ENCODE measurements at regions not wholly inside any gene's neighbourhood (a gene's known extent, or its start where the extent isn't known, plus 50 kb on each side); places are given as distances from the start of the nearest gene placed in this dataset.

DNA sequence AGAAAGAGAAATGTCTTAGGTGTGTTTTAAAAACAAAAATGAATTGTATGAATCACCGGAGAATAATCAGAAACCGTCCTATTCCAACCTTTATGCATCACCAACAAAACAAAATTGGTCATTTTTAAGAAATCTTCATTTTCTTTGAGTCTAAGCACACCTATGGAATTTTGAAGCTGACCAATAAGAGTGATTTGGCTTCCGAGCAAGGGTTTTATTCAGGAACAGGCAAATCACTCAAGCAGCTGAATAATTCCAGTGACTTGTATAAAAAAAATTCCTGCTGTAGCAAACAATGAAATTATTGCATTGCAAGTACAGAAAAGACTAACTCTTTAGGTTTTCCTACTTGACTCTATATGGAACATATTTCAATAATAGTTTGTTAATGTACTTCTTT lies 83.8 kb upstream of the FNDC3B start:
- H3K9ac ChIP-seq (ENCODE audit: low read depth in 1 of 3, low read length in 3 of 3): no peak overlapping the region
- H3K9me3 ChIP-seq (ENCODE audit: control insufficient read depth in 3 of 3, low read length in 3 of 3): no peaks in the 10 kb centered on the region
- no peak overlapping the region for H3K27ac ChIP-seq (ENCODE audit: low read depth, low read length)
- H3K36me3 ChIP-seq (ENCODE audit: control insufficient read depth in 3 of 3, insufficient read depth in 3 of 3, low read length in 3 of 3): no peaks in the 10 kb centered on the region
- no peaks in the 10 kb centered on the region for H3K4me1 ChIP-seq (ENCODE audit: control insufficient read depth in 3 of 3, insufficient read depth in 3 of 3, low read length in 3 of 3)
- no peaks in the 10 kb centered on the region for H3K27me3 ChIP-seq (ENCODE audit: control insufficient read depth in 3 of 3, insufficient read depth in 3 of 3, low read length in 3 of 3)
- no peak overlapping the region for H3K4me3 ChIP-seq (ENCODE audit: low read length in 3 of 3)

DNA sequence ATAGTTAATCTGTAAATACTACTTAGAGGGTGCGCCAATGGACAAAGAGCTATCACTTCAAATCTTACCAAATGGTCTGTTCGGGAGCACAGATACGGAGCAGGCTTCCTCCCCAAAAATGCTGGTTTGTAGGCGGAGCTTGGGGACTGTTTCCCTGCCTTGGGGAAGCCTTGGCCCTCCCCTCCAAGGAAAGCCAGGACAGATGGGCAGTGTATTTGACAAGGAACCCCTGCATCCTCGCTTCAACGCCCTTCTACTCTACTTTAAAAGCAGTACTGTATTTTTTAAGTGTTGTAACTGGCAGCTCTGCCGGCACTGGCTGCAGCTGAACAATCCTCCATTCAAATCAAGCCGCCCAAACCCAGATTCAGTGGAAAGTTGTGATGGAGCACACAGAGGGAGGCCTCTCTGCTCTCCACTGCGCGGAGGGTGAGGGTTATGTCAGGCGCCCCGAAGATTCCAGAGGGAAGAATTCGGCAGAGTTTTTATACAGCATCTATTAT lies 83.1 kb upstream of the FNDC3B start:
- H3K4me1 ChIP-seq (ENCODE audit: control insufficient read depth in 3 of 3, insufficient read depth in 3 of 3, low read length in 3 of 3): no peaks in the 10 kb centered on the region
- H3K9me3 ChIP-seq (ENCODE audit: control insufficient read depth in 3 of 3, low read length in 3 of 3): no peaks in the 10 kb centered on the region
- no peaks in the 10 kb centered on the region for H3K36me3 ChIP-seq (ENCODE audit: control insufficient read depth in 3 of 3, insufficient read depth in 3 of 3, low read length in 3 of 3)
- H3K9ac ChIP-seq (ENCODE audit: low read depth in 1 of 3, low read length in 3 of 3): no peak overlapping the region
- no peak overlapping the region for H3K4me3 ChIP-seq (ENCODE audit: low read length in 3 of 3)
- no peaks in the 10 kb centered on the region for H3K27me3 ChIP-seq (ENCODE audit: control insufficient read depth in 3 of 3, insufficient read depth in 3 of 3, low read length in 3 of 3)
- H3K27ac ChIP-seq (ENCODE audit: low read depth, low read length): no peak overlapping the region

DNA sequence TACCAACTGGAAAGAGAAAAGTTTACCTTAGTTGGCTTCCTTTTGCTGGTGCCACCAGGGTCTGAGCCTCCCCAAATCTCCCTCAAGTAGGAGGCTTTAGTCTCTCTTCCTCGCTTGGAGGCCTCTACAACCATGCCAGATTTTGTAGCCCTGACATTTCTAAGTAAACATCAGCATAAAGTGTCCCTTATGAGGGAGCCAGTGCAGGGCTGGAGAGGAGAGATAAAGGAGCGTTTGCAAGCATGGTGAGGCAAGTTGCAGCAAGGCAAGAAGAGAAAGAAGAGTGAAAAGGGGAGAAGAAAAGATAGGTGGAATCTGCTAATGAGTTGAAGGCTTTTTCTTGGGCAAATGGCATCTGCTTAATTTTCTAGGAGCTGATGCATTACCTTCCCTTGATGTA lies 82.7 kb upstream of the FNDC3B start:
- no peak overlapping the region for H3K9ac ChIP-seq (ENCODE audit: low read depth in 1 of 3, low read length in 3 of 3)

DNA sequence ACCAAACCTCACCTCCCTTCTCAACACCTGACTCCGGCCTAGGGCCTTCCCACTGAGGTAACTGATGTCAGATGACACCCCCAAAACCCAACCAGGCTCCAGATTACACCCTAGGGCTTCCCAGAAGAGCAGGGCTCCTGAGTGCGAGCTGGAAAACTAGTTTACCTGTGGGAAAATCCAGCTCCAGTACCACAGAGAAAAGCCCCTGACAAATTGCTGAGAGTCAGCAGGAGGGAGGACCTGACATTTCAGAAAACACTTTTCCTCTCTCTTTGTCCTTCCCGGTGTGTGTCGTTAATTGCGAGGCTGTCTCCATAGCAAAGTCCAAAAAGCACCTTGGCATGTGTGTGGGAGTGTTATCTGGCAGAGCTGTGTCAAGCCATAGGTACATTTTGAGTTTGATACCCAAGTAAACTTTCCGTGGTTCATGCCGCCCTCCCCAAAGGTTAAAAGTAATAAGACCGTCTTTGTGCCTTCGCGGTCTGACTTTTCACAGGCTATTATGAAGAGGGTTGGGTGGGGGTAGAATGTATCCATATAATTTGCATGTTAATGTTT lies 79.8 kb upstream of the FNDC3B start:
- Histone ChIP-seq H3K27me3 (ENCODE audit: control insufficient read depth in 3 of 3, insufficient read depth in 3 of 3, low read length in 3 of 3) (no peaks in the 10 kb centered on the region), H3K9ac (ENCODE audit: low read depth in 1 of 3, low read length in 3 of 3) (no peak overlapping the region), H3K4me1 (ENCODE audit: control insufficient read depth in 3 of 3, insufficient read depth in 3 of 3, low read length in 3 of 3) (no peaks in the 10 kb centered on the region), H3K9me3 (ENCODE audit: control insufficient read depth in 3 of 3, low read length in 3 of 3) (no peaks in the 10 kb centered on the region), H3K4me3 (ENCODE audit: low read length in 3 of 3) (no peak overlapping the region), H3K27ac (ENCODE audit: low read depth, low read length) (no peak overlapping the region), H3K36me3 (ENCODE audit: control insufficient read depth in 3 of 3, insufficient read depth in 3 of 3, low read length in 3 of 3) (no peaks in the 10 kb centered on the region)

More for the DNA sequence above, 82.7 kb upstream of the FNDC3B start:
- Histone ChIP-seq H3K4me3 (ENCODE audit: low read length in 3 of 3) (no peak overlapping the region), H3K4me1 (ENCODE audit: control insufficient read depth in 3 of 3, insufficient read depth in 3 of 3, low read length in 3 of 3) (no peaks in the 10 kb centered on the region), H3K9me3 (ENCODE audit: control insufficient read depth in 3 of 3, low read length in 3 of 3) (no peaks in the 10 kb centered on the region), H3K27ac (ENCODE audit: low read depth, low read length) (no peak overlapping the region), H3K27me3 (ENCODE audit: control insufficient read depth in 3 of 3, insufficient read depth in 3 of 3, low read length in 3 of 3) (no peaks in the 10 kb centered on the region), H3K36me3 (ENCODE audit: control insufficient read depth in 3 of 3, insufficient read depth in 3 of 3, low read length in 3 of 3) (no peaks in the 10 kb centered on the region)

DNA sequence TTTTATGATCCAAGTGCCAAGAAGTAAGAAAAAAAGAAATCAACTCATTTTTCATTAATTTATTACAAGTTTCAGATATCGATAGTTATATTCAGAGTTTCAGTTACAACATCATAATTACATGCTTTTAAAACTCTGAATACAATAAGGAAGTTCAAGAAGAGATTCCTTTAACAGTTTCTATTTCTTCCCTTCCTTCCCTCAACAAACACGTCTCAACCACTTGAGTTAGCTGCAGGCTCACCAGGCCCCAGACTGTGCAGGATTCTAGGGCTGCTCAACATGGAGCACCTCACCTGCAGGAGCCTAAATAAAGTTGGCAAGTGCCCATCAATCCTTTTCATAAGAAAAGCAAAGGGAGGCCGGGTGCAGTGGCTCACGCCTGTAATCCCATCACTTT lies 79.2 kb upstream of the FNDC3B start:
- H3K27ac ChIP-seq (ENCODE audit: low read depth, low read length): no peak overlapping the region
- H3K9me3 ChIP-seq (ENCODE audit: control insufficient read depth in 3 of 3, low read length in 3 of 3): no peaks in the 10 kb centered on the region

DNA sequence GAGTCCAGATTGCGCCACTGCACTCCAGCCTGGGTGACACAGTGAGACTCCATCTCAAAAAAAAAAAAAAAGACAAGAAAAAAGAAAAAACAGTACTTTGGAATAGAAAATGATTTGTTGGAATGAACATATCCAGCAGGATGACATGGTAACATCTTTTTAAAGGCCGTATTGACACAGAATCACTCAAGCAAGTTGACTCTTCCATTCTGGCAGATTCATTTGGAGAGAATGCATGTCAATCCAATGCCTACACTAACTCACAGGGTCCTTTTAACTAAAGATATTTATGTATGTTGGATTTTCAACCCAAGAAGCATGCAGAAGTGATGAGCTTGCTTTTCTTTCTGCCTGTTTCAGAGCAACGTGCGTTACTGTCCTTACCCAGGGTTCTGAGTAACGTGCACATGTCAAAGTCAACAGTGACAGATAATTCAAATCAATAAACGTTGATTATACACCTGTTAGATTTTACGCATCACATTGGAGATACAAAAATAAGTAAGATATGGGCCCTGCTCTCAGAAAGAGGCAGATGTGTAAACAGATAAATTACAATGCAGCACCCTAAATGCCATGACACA lies 77.1 kb upstream of the FNDC3B start:
- Histone ChIP-seq H3K27me3 (ENCODE audit: control insufficient read depth in 3 of 3, insufficient read depth in 3 of 3, low read length in 3 of 3) (no peaks in the 10 kb centered on the region), H3K9me3 (ENCODE audit: control insufficient read depth in 3 of 3, low read length in 3 of 3) (no peaks in the 10 kb centered on the region), H3K27ac (ENCODE audit: low read depth, low read length) (no peak overlapping the region), H3K4me3 (ENCODE audit: low read length in 3 of 3) (no peak overlapping the region), H3K4me1 (ENCODE audit: control insufficient read depth in 3 of 3, insufficient read depth in 3 of 3, low read length in 3 of 3) (peaks cover 0 to 4% (median 0%) of the 10 kb centered on the region in 3 donors), H3K36me3 (ENCODE audit: control insufficient read depth in 3 of 3, insufficient read depth in 3 of 3, low read length in 3 of 3) (no peaks in the 10 kb centered on the region), H3K9ac (ENCODE audit: low read depth in 1 of 3, low read length in 3 of 3) (no peak overlapping the region)

More for the DNA sequence above, 79.2 kb upstream of the FNDC3B start:
- Histone ChIP-seq H3K4me1 (ENCODE audit: control insufficient read depth in 3 of 3, insufficient read depth in 3 of 3, low read length in 3 of 3) (no peaks in the 10 kb centered on the region), H3K27me3 (ENCODE audit: control insufficient read depth in 3 of 3, insufficient read depth in 3 of 3, low read length in 3 of 3) (no peaks in the 10 kb centered on the region), H3K36me3 (ENCODE audit: control insufficient read depth in 3 of 3, insufficient read depth in 3 of 3, low read length in 3 of 3) (no peaks in the 10 kb centered on the region), H3K4me3 (ENCODE audit: low read length in 3 of 3) (no peak overlapping the region), H3K9ac (ENCODE audit: low read depth in 1 of 3, low read length in 3 of 3) (no peak overlapping the region)

DNA sequence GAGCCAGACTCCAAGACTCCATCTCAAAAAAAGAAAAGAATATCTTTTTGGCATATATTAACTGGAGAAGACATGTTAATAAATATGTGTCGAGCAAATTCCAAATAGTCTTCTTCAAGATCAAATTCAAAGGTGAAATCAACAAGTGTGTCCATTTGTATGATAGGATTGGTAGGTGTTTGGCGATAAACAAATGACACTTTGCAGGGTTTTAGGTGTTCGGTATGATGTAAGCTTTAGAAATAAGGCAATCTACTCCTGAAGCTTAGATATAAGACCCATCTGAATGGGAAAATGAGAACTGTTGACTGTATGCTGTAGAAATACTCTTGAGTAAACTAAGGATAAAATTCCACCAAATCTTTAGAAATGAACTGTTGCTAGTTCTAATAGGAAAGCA lies 75.8 kb upstream of the FNDC3B start:
- Histone ChIP-seq H3K9ac (ENCODE audit: low read depth in 1 of 3, low read length in 3 of 3) (no peak overlapping the region), H3K27me3 (ENCODE audit: control insufficient read depth in 3 of 3, insufficient read depth in 3 of 3, low read length in 3 of 3) (no peaks in the 10 kb centered on the region), H3K4me1 (ENCODE audit: control insufficient read depth in 3 of 3, insufficient read depth in 3 of 3, low read length in 3 of 3) (peaks cover 0 to 6% (median 0%) of the 10 kb centered on the region in 3 donors), H3K4me3 (ENCODE audit: low read length in 3 of 3) (no peak overlapping the region), H3K36me3 (ENCODE audit: control insufficient read depth in 3 of 3, insufficient read depth in 3 of 3, low read length in 3 of 3) (no peaks in the 10 kb centered on the region), H3K27ac (ENCODE audit: low read depth, low read length) (no peak overlapping the region), H3K9me3 (ENCODE audit: control insufficient read depth in 3 of 3, low read length in 3 of 3) (no peaks in the 10 kb centered on the region)

DNA sequence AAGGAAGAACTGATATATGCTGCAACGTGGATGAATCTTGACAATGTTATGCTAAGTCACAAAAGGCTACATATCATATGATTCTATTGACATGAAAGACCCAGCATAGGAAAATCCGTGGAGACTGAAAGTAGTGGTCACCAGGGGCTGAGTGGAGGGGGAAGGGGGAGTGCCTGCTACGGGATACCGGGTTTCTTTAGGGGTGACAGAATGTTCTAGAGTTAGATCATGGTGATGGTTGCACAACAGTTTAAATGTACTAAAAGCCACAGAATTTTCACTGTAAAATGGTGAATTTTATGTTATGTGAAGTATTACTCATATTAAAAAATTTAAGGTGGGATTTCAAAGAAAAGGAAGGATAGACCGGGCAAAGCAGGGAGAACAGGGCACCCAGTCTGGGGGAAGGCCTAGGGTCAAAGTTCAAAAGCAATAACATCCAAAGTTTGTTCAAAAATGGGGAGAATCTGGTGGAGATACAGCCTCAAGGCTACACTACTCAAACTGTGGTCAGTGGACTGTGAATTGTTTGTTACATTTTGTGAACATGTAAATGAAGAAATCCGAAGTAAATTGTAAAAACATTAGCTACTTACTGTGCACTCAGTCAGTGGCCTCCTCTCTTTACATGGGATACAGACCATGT lies 74.2 kb upstream of the FNDC3B start:
- H3K4me3 ChIP-seq (ENCODE audit: low read length in 3 of 3): no peak overlapping the region
- no peaks in the 10 kb centered on the region for H3K9me3 ChIP-seq (ENCODE audit: control insufficient read depth in 3 of 3, low read length in 3 of 3)
- no peak overlapping the region for H3K9ac ChIP-seq (ENCODE audit: low read depth in 1 of 3, low read length in 3 of 3)
- H3K27ac ChIP-seq (ENCODE audit: low read depth, low read length): no peak overlapping the region
- no peaks in the 10 kb centered on the region for H3K36me3 ChIP-seq (ENCODE audit: control insufficient read depth in 3 of 3, insufficient read depth in 3 of 3, low read length in 3 of 3)
- peaks cover 0 to 6% (median 0%) of the 10 kb centered on the region in 3 donors for H3K4me1 ChIP-seq (ENCODE audit: control insufficient read depth in 3 of 3, insufficient read depth in 3 of 3, low read length in 3 of 3)
- H3K27me3 ChIP-seq (ENCODE audit: control insufficient read depth in 3 of 3, insufficient read depth in 3 of 3, low read length in 3 of 3): no peaks in the 10 kb centered on the region

DNA sequence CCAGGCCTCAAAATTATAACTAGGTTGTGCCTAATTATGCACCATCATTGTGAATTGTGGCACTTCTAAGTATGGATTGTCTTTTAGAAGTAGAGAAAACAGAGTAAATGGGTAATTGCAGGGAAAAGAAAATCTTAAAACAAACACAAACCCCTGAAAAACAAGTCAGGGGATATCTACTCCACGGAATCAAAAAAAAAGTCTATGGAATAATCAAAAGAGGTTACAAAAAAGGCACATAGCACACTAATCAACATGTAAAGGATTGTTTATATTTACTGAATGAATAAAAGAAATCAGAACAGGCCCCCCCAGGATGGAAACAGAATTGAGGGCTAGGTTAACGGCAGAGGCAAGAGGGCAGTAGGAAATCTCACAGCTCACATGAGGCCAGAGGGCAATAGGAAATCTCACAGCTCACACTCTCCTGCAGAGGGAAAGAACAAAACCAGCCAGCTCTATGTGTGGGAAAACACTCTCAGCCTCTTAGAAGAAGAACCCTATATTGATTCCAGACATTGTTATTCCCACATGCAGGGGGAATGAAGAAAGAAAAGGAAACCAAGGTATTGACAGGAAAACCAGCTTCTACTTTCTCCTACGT lies 72.7 kb upstream of the FNDC3B start:
- no peak overlapping the region for H3K9ac ChIP-seq (ENCODE audit: low read depth in 1 of 3, low read length in 3 of 3)
- no peaks in the 10 kb centered on the region for H3K9me3 ChIP-seq (ENCODE audit: control insufficient read depth in 3 of 3, low read length in 3 of 3)
- peaks cover 0 to 6% (median 0%) of the 10 kb centered on the region in 3 donors for H3K4me1 ChIP-seq (ENCODE audit: control insufficient read depth in 3 of 3, insufficient read depth in 3 of 3, low read length in 3 of 3)
- H3K27ac ChIP-seq (ENCODE audit: low read depth, low read length): peak overlapping the region; percentile 29
- H3K36me3 ChIP-seq (ENCODE audit: control insufficient read depth in 3 of 3, insufficient read depth in 3 of 3, low read length in 3 of 3): no peaks in the 10 kb centered on the region
- H3K27me3 ChIP-seq (ENCODE audit: control insufficient read depth in 3 of 3, insufficient read depth in 3 of 3, low read length in 3 of 3): no peaks in the 10 kb centered on the region
- H3K4me3 ChIP-seq (ENCODE audit: low read length in 3 of 3): no peak overlapping the region

All from skeletal muscle tissue (tissue), 3 donors.